ENCODE measurements at regions not wholly inside any gene's neighbourhood (a gene's known extent, or its start where the extent isn't known, plus 50 kb on each side); places are given as distances from the start of the nearest gene placed in this dataset.

DNA sequence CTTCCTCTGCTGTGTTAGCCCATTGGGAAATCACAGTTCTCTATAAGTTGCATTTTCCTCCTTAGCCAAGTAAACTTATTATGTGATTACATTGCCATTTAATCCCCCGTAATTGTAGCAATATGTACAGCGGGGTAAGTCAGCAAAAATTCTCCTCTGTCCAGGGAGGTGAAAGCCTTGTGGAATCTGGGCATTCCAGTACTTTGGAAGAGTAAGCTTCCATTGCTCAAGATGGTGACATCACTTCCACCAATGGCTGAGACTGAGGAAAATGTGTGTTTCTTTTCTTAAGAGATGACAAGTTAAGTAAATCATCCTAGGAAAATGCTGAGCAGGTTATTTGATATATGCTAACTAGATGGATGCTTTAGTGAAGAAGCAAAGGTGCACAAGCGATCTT lies 436.7 kb downstream of the CETN3 start:
- Histone ChIP-seq H3K27ac (no peak overlapping the region), H3K9me3 (ENCODE audit: low read depth) (no peaks in the 10 kb centered on the region), H3K36me3 (replicated peaks; ENCODE audit: insufficient read depth, low read depth) (no peaks in the 10 kb centered on the region), H3K4me1 (ENCODE audit: insufficient read depth) (no peaks in the 10 kb centered on the region), H2AFZ (no peak overlapping the region), H3K27me3 (no peaks in the 10 kb centered on the region), H3K9me2 (replicated peaks; ENCODE audit: insufficient read depth) (no peaks in the 10 kb centered on the region), H3K4me3 (no peak overlapping the region), H4K20me1 (ENCODE audit: insufficient read depth, poor library complexity, severe bottlenecking) (no peaks in the 10 kb centered on the region), H3K79me2 (no peaks in the 10 kb centered on the region), H3K4me2 (no peak overlapping the region)
- TF ChIP-seq EZH2phosphoT487 (IDR thresholded peaks at IDR 0.05; ENCODE audit: low read depth, severe bottlenecking, unreplicated experiment) (no peak), EZH2 (IDR thresholded peaks at IDR 0.05; ENCODE audit: borderline replicate concordance) (no peak), CTCF (IDR thresholded peaks at IDR 0.05; ENCODE audit: poor library complexity) (no peak)
- 96% methylated on average over 3 of the region's 3 CpGs for WGBS (ENCODE audit: low lambda C conversion rate, missing lambda C conversion rate)
- no peak for DNase-seq (ENCODE audit: low spot score)

GRCh38 chr5:89968958-89969381 lies 440.6 kb downstream of the CETN3 start:
- Histone ChIP-seq H3K4me1 (ENCODE audit: insufficient read depth) (no peaks in the 10 kb centered on the region), H3K9me2 (replicated peaks; ENCODE audit: insufficient read depth) (no peaks in the 10 kb centered on the region), H3K36me3 (replicated peaks; ENCODE audit: insufficient read depth, low read depth) (no peaks in the 10 kb centered on the region), H3K9me3 (ENCODE audit: low read depth) (no peaks in the 10 kb centered on the region), H3K79me2 (no peaks in the 10 kb centered on the region), H3K27me3 (no peaks in the 10 kb centered on the region), H3K27ac (no peak overlapping the region), H2AFZ (no peak overlapping the region), H4K20me1 (ENCODE audit: insufficient read depth, poor library complexity, severe bottlenecking) (no peaks in the 10 kb centered on the region), H3K4me3 (no peak overlapping the region), H3K4me2 (no peak overlapping the region)
- 87% methylated on average over 4 of the region's 4 CpGs for WGBS (ENCODE audit: low lambda C conversion rate, missing lambda C conversion rate)
- DNase-seq (ENCODE audit: low spot score), result no peak
- TF ChIP-seq EZH2 (IDR thresholded peaks at IDR 0.05; ENCODE audit: borderline replicate concordance), result no peak
- TF ChIP-seq CTCF (IDR thresholded peaks at IDR 0.05; ENCODE audit: poor library complexity), result no peak

GRCh38 chr5:89967771-89968444 lies 441.6 kb downstream of the CETN3 start:
- Histone ChIP-seq H3K9me2 (replicated peaks; ENCODE audit: insufficient read depth) (no peaks in the 10 kb centered on the region), H3K4me2 (no peak overlapping the region), H3K27ac (no peak overlapping the region), H3K4me3 (no peak overlapping the region), H3K79me2 (no peaks in the 10 kb centered on the region), H4K20me1 (ENCODE audit: insufficient read depth, poor library complexity, severe bottlenecking) (no peaks in the 10 kb centered on the region), H3K4me1 (ENCODE audit: insufficient read depth) (no peaks in the 10 kb centered on the region), H2AFZ (no peak overlapping the region), H3K36me3 (replicated peaks; ENCODE audit: insufficient read depth, low read depth) (no peaks in the 10 kb centered on the region), H3K27me3 (no peaks in the 10 kb centered on the region), H3K9me3 (ENCODE audit: low read depth) (no peaks in the 10 kb centered on the region)
- no peak for DNase-seq (ENCODE audit: low spot score)
- WGBS (ENCODE audit: low lambda C conversion rate, missing lambda C conversion rate), result 84% methylated on average over 1 of the region's 1 CpG
- TF ChIP-seq CTCF (IDR thresholded peaks at IDR 0.05; ENCODE audit: poor library complexity) (no peak), EZH2phosphoT487 (IDR thresholded peaks at IDR 0.05; ENCODE audit: low read depth, severe bottlenecking, unreplicated experiment) (no peak), EZH2 (IDR thresholded peaks at IDR 0.05; ENCODE audit: borderline replicate concordance) (no peak)
